GM19351 (cell line): ENCODE measurements at regions not wholly inside any gene's neighbourhood (a gene's known extent, or its start where the extent isn't known, plus 50 kb on each side); places are given as distances from the start of the nearest gene placed in this dataset.
"Not testable (repeated sequence)": the region's sequence is repeated elsewhere in the genome, so short reads cannot be mapped to it uniquely, and the experiment has no call there.

Source experiments
- ATAC-seq: cut with Tn5 transposase; IDR thresholded peaks from one replicate; pipeline ENCODE4 v1.9.1; 2021; ENCODE audit warnings: mild to moderate bottlenecking, moderate library complexity; ENCODE audit not compliant: unreplicated experiment

DNA sequence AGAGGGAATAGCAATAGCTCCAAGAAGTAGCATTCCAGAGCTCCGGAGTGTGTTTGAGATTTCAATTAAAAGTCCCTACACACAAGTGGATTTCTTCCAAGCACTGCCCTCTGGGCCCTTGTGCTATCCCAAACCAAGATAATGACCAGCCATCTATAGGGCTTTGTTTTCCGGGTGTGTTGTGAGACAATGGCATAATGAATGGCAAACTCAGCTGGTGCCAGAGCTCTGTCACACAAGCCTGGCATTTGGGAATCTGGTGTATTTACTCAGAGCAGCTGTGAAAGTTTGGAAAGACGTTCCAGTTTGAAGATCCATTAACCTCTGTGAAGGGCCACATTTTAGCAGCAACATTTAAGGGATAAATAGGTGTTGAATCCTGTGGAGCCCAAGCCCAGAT, 61.2 kb upstream of the TMTC2 start:
- ATAC-seq = no peak

GRCh38 chr12:82627799-82628198, 58.9 kb upstream of the TMTC2 start:
- ATAC-seq = peak; percentile 67

GRCh38 chr12:82634495-82635258, 52.0 kb upstream of the TMTC2 start:
- ATAC-seq = not testable (repeated sequence)

- no peak for ATAC-seq
Observed at GRCh38 chr12:82635263-82635662, 51.4 kb upstream of the TMTC2 start.
